NCI-H2171 treated with DMSO at 0.1 percent for 48 hours (cell line): ENCODE measurements at regions not wholly inside any gene's neighbourhood (a gene's known extent, or its start where the extent isn't known, plus 50 kb on each side); places are given as distances from the start of the nearest gene placed in this dataset.
"Not testable (repeated sequence)": the region's sequence is repeated elsewhere in the genome, so short reads cannot be mapped to it uniquely, and the experiment has no call there.

Source experiments
- DNase-seq: peaks from one replicate; lab custom pipeline; 2025; lab: John Stamatoyannopoulos, UW

DNA sequence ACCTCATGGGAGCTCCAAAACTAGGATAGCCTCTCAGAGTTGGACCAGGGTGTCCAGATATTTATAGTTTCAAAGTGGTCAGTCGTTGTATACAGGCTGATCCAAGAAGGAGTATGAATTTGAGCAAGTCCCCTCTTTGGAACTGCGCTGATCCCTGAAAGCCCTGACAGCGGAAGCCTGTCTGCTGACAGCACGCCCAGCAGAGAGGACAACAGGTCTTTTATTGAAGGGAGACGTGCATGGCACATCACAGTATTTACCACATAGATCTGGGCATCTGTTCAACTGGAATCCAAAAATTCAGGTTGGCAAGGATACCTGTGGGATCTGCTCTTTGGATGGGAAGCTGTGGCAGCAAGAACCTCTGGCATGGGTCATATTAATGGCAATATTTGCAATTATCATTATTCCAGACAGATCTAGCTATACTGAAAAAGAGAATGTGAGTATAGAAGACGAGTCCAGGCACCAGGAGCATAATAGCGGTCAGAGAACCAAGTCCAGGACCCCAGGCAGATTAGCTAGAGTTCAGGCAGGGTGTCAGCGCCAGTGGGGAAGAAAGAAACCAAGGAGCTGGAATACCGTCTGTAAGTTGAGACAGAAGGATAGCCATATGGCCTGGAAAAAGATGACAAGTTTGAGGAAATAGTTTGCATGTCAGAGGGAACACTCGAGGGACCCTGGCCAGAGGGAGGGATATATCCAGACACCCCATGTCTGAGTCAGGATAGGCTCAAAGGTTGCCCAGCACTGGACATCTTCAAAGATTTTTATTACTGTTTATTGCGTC, 260.4 kb upstream of the FANCL start:
- peak; percentile 14 for DNase-seq

- DNase-seq: no peak
These were observed 256.0 kb upstream of the FANCL start for GRCh38 chr2:58497168-58497567.

- DNase-seq: no peak
These were observed 254.7 kb upstream of the FANCL start for GRCh38 chr2:58495806-58496205.

GRCh38 chr2:58494071-58494501, 253.0 kb upstream of the FANCL start:
- DNase-seq: no peak

DNA sequence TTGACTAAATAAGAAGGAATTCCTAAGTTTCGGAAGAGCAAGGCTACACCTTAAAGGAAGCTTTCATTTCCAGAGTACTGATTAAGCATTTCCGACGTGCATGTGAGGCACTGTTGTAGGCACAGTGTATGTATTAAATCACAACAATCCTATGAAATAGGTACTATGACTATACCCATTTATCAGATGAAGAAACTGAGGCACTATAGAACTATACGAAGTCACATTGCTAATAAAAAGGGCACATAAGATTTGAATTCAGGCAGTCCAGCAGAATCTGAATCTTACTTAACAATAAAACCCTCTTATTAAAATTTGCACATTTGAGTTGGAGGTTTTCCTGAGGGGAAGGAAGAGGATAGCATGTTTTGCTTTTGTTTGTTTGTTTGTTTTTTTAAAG, 243.5 kb upstream of the FANCL start:
- DNase-seq: no peak

GRCh38 chr2:58484221-58484620, 243.1 kb upstream of the FANCL start:
- no peak for DNase-seq

GRCh38 chr2:58483307-58483706, 242.2 kb upstream of the FANCL start:
- DNase-seq: no peak

GRCh38 chr2:58481670-58482069, 240.5 kb upstream of the FANCL start:
- DNase-seq: no peak

DNA sequence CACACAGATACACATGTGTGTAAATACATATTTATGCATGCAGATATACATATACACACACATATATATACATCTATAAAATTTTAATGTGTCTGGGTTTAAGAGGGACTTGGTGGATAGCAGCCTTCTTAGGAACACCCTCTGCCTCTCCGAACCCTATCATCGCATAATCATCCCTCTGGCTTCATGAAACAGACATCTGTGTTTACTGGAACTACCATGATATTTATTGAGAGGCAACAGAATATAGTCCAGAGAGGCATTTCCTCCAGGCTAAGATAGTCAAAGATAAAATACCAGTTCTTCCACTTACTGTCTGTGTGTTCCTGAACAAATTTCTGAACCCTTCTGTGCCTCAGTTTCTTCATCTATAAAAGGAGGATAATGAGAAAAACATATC, 239.0 kb upstream of the FANCL start:
- DNase-seq: no peak

DNA sequence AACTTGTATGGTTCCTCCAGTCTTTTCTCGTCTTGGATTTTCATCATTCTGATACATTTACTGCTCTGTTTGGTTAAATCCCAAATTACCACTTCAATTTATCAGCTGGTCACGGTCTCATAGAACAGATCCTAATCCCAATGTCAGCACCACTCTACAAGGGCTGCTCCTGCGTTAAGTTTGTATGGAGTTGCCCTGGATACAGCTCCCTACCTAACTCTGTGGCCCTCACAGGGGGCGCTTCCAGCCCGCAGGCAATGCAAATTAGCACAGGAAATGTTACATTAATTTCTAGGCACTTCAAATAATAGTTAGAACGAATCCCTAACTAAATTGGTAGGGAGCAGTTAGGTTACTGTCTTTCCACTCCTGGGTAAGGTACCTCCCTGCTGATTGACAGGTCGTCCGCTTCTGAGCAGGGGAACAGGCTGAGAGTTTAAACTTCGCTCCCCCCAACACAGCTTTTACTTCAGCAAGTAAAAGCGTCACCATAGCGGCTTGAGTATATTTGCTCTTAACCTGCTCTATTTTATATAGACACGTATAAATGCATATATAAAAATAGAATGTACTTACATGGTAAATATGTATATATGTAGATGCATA, 238.5 kb upstream of the FANCL start:
- DNase-seq: no peak

DNA sequence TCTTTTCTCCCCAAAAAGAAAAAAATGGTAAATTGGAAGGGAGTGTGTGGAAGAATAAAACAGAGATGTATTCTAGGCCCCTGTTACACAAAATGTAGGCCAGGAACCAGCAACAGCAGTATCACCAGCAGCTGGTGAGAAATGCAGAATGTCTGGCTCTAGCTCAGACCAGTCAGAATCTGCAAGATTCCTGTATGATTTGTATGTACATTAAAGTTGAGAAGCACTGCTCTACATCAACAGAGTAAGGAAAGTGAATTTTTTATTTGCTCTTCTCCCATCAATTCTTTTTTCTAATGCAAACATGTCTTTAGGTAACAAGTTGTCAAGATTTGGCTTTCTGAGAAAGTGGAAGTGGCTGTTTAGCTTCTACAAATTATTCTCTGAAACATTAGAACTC, 235.4 kb upstream of the FANCL start:
- no peak for DNase-seq

DNA sequence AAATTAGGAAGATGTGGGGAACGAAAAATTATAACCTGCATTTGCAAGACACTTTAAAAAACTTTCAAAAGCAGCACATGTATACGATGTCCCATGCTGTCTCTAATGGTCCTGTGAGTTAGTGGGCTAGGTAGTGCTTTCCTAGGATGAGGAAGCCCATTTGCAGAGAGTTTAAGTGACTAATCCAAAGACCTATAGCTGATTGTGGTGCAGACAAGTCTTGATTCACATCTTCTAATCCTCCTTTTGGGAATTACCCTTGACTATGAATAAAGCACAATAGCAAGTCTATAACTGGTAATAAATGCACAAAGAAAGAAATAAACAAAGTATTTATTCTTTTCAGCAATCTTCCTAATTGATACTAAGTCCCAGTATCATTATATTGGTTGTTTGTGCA, 234.6 kb upstream of the FANCL start:
- no peak for DNase-seq

DNA sequence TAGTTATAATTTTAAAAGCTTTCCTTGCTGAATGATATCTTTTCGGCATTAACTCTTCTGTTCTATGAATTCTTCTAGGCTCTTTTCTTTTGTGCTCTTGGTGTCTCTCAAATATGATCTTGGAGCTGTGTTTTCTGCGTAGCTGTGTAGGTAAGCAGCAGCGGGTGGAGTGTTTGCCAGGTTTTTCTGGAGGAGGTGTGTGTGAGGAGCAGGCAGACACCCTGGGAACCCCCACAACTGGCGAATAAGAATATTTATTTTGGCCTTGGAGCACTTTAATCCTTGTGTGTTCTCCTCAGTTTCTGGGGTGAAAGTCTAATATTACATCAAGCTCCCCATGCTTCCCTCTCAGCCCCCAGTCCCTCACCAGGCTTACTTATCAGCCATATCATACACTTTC, 232.0 kb upstream of the FANCL start:
- no peak for DNase-seq

DNA sequence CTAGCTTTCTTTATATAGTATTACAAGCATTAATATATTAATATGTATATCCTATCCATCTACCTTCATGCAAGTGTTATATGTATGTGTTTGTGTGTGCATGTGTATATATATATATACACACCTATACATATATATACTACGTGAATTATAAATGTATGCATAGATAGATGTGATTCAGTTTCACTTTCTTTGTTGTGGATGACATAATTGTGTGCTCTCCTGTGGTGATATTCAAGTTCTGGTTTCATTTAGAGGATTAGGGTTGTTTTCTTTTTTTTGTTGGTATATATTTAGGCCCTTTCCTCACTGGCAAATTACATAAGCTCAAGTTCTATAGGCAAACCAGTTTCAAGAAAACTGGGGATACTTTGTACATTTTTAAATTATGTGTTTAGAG, 225.7 kb upstream of the FANCL start:
- no peak for DNase-seq

GRCh38 chr2:58466021-58466420, 224.9 kb upstream of the FANCL start:
- not testable (repeated sequence) for DNase-seq

GRCh38 chr2:58460670-58461069, 219.5 kb upstream of the FANCL start:
- no peak for DNase-seq

DNA sequence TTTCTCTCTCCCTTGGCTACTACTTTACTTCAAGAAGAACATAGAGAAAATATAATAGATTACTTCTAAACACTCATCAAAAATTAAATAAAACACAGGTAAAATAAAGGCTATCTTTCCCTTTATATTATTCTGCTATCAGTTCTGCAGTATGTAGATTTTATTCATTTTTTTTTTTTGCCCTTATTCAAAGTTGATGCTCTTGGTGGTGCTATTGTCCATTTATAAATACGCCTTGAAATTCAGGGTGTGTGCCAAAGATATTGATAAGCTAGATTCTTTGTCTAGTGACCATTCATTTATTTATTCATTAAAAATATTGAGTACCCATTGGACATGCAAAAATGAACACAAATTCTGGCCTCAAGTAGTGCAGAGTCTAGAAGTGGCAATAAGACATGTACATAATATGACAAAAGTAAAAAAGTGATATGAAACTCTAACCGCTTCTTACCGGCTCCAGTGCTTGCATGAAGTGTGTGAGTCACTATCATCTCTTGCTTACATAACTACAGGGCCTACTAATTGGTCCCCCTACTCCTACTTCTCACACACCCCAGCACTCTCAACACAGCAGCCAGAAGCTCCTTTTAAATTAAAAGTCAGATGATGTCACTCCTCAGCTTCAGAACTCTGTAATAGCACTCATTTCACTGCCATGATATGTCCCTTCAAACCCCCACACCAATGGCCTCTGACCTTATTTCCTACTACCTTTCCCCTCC, 208.3 kb upstream of the FANCL start:
- peak; percentile 26 for DNase-seq

DNA sequence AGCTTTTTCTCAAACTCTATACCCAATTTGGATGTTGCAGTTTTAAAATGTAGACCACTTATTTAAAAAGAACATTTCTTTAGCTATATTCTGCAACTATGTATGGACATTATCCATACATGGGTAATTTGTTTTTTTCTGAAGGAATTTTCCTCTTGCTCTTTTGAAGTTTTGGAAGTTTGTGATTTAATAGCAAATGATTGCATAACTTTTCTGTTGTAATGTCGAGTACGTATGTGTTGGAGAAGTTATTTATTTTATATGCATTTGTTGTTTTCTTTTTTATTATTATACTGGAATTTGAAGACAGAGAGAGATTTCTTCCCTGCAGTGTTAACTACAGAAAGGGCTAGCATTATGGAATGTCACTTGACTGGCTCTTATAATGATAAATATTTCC, 207.7 kb upstream of the FANCL start:
- no peak for DNase-seq

DNA sequence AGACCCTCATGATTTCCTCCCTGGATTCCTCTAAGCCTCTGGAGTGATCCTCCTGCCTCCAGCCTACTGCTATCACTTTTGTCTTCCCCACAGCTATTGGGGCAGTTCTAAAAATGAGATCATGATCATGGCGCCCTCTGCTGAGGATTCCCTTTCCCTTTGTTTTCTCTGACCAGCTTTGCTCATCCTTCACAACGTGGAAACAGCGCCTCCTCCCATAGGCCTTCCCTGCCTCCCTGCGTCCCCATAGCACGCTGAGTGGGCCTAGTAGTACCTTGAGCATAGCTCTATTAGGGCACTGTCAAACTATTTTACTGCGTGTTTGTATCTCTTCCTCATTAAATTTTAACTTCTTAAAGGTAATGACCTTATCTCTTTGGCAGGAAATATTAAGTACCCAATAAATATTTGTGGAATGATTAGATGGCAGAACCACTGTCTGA, 207.0 kb upstream of the FANCL start:
- DNase-seq: peak; percentile 55

GRCh38 chr2:58447586-58447985, 206.5 kb upstream of the FANCL start:
- no peak for DNase-seq

- no peak for DNase-seq
These were observed 200.5 kb upstream of the FANCL start for GRCh38 chr2:58441643-58442042.

DNA sequence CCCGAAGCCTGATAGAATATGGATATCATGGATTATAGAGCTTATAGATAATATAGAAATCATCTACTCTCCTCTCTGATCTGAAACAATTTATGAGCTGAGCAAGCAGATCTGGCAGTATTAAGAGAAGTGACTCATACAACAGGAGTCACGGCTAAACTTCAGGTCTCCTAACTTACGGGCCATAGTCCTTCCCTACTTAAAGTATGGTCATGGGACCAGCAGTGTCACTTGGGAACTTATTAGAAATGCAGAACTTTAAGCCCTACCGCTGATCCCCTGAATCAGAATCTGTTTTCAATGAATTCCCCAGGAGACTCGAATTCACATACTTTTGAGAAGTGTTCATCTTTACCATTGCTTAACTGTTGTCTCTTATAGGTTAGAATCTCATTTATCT, 195.7 kb upstream of the FANCL start:
- no peak for DNase-seq

- no peak for DNase-seq
These were observed 194.1 kb upstream of the FANCL start for GRCh38 chr2:58435246-58435645.
